ENCODE measurements at regions not wholly inside any gene's neighbourhood (a gene's known extent, or its start where the extent isn't known, plus 50 kb on each side); places are given as distances from the start of the nearest gene placed in this dataset.
"Not testable (repeated sequence)": the region's sequence is repeated elsewhere in the genome, so short reads cannot be mapped to it uniquely, and the experiment has no call there.

DNA sequence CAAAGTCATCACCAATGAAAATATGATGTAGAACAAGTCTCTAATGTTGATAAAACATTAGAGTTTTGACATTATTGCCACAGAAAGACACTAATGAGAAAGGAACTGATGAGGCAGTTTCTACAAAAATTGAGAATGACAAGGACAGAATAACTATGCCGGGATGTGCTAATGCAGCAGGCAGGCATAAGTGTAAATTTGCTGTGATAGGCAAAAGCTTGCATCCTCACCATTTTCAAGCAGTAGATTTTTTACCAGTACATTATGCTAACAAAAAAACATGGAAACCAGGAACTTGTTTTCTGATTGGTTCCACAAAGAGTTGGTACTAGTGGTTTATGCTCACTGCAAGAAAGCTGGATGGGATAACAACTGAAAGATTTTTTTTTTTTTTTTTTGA is 715.5 kb upstream of the LRRTM4 start:
- TF ChIP-seq, protein P1, sequence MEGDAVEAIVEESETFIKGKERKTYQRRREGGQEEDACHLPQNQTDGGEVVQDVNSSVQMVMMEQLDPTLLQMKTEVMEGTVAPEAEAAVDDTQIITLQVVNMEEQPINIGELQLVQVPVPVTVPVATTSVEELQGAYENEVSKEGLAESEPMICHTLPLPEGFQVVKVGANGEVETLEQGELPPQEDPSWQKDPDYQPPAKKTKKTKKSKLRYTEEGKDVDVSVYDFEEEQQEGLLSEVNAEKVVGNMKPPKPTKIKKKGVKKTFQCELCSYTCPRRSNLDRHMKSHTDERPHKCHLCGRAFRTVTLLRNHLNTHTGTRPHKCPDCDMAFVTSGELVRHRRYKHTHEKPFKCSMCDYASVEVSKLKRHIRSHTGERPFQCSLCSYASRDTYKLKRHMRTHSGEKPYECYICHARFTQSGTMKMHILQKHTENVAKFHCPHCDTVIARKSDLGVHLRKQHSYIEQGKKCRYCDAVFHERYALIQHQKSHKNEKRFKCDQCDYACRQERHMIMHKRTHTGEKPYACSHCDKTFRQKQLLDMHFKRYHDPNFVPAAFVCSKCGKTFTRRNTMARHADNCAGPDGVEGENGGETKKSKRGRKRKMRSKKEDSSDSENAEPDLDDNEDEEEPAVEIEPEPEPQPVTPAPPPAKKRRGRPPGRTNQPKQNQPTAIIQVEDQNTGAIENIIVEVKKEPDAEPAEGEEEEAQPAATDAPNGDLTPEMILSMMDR (IDR thresholded peaks at IDR 0.05; ENCODE audit: poor library complexity, severe bottlenecking): no peak
- DNase-seq (ENCODE audit: low spot score): no peak
- H3K36me3 ChIP-seq (ENCODE audit: low read depth): no peaks in the 10 kb centered on the region

DNA sequence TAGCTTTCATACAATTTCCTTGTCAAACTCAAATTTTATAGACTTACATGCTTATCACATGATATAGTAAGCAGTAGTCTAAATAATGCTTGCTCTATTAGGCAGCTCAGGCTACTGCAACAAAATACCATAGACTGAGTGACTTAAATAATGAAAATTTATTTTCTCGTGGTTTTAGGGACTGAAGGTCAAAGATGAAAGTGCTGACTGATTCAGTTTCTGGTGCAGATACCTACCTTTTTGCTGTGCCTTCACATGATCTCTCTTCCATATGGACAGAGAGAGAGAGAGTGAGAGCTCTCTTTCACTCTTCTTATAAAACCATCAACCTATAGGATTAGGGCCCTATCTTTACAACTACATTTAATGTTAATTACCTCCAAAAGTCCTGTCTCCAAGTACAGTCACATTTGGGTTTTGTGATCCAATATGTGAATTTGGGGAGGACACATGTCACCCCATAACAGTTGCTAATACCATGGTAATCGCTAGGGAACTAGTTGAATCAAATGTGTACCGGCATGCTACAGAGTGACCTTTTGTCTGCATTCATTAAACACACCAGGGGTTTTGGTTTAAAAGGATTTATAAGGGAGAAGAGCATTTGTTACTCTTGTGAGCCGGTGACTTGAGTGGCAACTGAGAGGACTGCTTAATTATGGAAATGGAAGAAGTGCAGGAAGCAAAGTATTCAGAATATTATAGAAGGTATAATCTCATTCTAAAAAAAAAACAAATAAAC is 723.4 kb upstream of the LRRTM4 start:
- TF ChIP-seq, protein P1 (IDR thresholded peaks at IDR 0.05; ENCODE audit: poor library complexity, severe bottlenecking): no peak
- Histone ChIP-seq H3K4me1 (ENCODE audit: insufficient read depth, poor library complexity, severe bottlenecking) (no peaks in the 10 kb centered on the region), H3K9me3 (ENCODE audit: severe bottlenecking) (no peaks in the 10 kb centered on the region), H3K4me3 (ENCODE audit: severe bottlenecking) (no peak overlapping the region), H3K27ac (ENCODE audit: poor library complexity, severe bottlenecking) (no peak overlapping the region), H3K36me3 (ENCODE audit: low read depth) (no peaks in the 10 kb centered on the region), H3K27me3 (ENCODE audit: insufficient read depth, poor library complexity, severe bottlenecking) (no peaks in the 10 kb centered on the region)
- no peak for DNase-seq (ENCODE audit: low spot score)
- ATAC-seq (ENCODE audit: low read depth): no peak

More for the DNA sequence above, 715.5 kb upstream of the LRRTM4 start:
- Histone ChIP-seq H3K4me3 (ENCODE audit: severe bottlenecking) (no peak overlapping the region), H3K9me3 (ENCODE audit: severe bottlenecking) (no peaks in the 10 kb centered on the region), H3K27me3 (ENCODE audit: insufficient read depth, poor library complexity, severe bottlenecking) (no peaks in the 10 kb centered on the region), H3K27ac (ENCODE audit: poor library complexity, severe bottlenecking) (no peak overlapping the region), H3K4me1 (ENCODE audit: insufficient read depth, poor library complexity, severe bottlenecking) (no peaks in the 10 kb centered on the region)
- no peak for ATAC-seq (ENCODE audit: low read depth)

DNA sequence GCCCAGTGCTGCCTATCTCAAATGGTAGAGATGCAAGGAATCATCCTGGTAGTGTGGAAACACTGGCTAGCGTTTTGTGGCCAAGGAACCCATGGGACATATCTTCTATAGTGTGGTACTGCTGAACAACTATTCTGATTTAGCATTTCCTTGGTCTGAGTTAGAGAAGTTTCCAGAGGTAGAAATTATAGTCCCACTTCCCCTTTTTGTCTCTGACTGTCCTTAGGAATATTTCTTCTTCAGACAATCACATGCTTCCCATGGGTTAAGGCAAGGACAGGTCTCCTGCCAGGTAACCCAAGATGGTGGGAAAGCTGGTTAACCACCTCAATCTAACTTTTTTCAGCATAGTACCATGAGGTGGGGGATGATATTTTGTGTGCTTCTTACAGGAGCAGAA is 729.5 kb upstream of the LRRTM4 start:
- Histone ChIP-seq H3K36me3 (ENCODE audit: low read depth) (no peaks in the 10 kb centered on the region), H3K27ac (ENCODE audit: poor library complexity, severe bottlenecking) (no peak overlapping the region), H3K4me1 (ENCODE audit: insufficient read depth, poor library complexity, severe bottlenecking) (no peaks in the 10 kb centered on the region), H3K9me3 (ENCODE audit: severe bottlenecking) (no peaks in the 10 kb centered on the region), H3K4me3 (ENCODE audit: severe bottlenecking) (no peak overlapping the region), H3K27me3 (ENCODE audit: insufficient read depth, poor library complexity, severe bottlenecking) (peaks cover 8% of the 10 kb centered on the region)
- no peak for ATAC-seq (ENCODE audit: low read depth)
- TF ChIP-seq, protein P1 (IDR thresholded peaks at IDR 0.05; ENCODE audit: poor library complexity, severe bottlenecking): no peak
- no peak for DNase-seq (ENCODE audit: low spot score)

DNA sequence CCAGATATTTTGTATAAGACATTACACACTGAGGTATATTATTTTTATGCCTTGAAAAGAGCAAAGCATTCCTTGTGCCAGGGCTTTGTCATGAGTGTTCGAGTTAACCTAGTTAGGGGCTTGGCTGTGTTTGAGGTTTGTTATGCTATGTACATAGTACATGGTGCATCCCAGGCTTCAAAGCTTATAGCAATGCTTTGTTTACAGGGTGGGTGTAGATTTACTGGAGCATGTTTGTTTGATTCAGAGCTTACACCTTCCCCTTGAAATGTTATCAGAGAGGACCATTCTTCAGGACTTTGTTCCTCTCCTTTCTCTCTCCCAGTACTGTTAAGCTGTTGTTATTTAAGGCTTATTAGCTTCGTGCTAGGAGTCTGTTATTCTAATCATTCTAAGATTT is 738.7 kb upstream of the LRRTM4 start:
- Histone ChIP-seq H3K27ac (ENCODE audit: poor library complexity, severe bottlenecking) (no peak overlapping the region), H3K4me1 (ENCODE audit: insufficient read depth, poor library complexity, severe bottlenecking) (no peaks in the 10 kb centered on the region), H3K27me3 (ENCODE audit: insufficient read depth, poor library complexity, severe bottlenecking) (peaks cover 7% of the 10 kb centered on the region), H3K9me3 (ENCODE audit: severe bottlenecking) (no peaks in the 10 kb centered on the region), H3K36me3 (ENCODE audit: low read depth) (no peaks in the 10 kb centered on the region), H3K4me3 (ENCODE audit: severe bottlenecking) (no peak overlapping the region)
- TF ChIP-seq, protein P1 (IDR thresholded peaks at IDR 0.05; ENCODE audit: poor library complexity, severe bottlenecking): no peak
- ATAC-seq (ENCODE audit: low read depth) (no peak), DNase-seq (ENCODE audit: low spot score) (no peak)

DNA sequence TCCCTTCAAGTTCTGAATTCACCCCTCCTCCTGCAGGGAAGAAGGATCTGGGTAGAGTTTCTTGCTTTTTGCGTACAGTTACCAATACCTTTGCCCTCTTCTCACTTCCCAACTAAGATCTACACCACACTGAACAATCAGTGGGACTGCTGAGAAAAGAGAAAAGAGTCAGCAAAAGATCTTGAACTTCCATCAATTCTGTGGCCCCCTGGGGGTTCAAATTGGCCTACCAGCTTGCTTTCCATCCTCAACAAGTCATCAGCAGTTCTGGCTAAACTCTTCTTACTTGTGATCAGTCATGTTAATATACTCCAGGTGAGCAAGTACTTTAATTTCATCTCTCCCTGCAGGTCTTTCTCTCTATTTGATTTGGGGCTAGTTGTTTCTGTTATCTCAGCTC is 739.3 kb upstream of the LRRTM4 start:
- TF ChIP-seq, protein P1 (IDR thresholded peaks at IDR 0.05; ENCODE audit: poor library complexity, severe bottlenecking): no peak
- DNase-seq (ENCODE audit: low spot score): no peak
- Histone ChIP-seq H3K27me3 (ENCODE audit: insufficient read depth, poor library complexity, severe bottlenecking) (peaks cover 5% of the 10 kb centered on the region), H3K36me3 (ENCODE audit: low read depth) (no peaks in the 10 kb centered on the region), H3K9me3 (ENCODE audit: severe bottlenecking) (no peaks in the 10 kb centered on the region), H3K27ac (ENCODE audit: poor library complexity, severe bottlenecking) (no peak overlapping the region), H3K4me1 (ENCODE audit: insufficient read depth, poor library complexity, severe bottlenecking) (no peaks in the 10 kb centered on the region), H3K4me3 (ENCODE audit: severe bottlenecking) (no peak overlapping the region)
- no peak for ATAC-seq (ENCODE audit: low read depth)

DNA sequence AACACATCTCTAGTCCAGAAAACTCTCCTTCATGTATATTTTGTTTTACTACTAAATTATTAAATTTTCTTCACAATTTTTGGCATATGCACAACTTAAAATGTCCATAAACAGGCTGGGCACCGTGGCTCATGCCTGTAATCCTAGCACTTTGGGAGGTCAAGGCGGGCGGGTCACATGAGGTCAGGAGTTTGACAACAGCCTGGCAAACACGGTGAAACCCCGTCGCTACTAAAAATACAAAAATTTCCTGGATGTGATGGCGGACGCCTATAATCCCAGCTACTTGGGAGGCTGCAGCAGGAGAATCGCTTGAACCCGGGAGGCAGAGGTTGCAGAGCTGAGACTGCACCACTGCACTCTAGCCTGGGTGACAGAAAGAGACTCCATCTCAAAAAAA is 739.9 kb upstream of the LRRTM4 start:
- not testable (repeated sequence) for H3K27me3 ChIP-seq (ENCODE audit: insufficient read depth, poor library complexity, severe bottlenecking); H3K4me3 ChIP-seq (ENCODE audit: severe bottlenecking); DNase-seq (ENCODE audit: low spot score); H3K36me3 ChIP-seq (ENCODE audit: low read depth); ATAC-seq (ENCODE audit: low read depth); H3K27ac ChIP-seq (ENCODE audit: poor library complexity, severe bottlenecking); H3K4me1 ChIP-seq (ENCODE audit: insufficient read depth, poor library complexity, severe bottlenecking); H3K9me3 ChIP-seq (ENCODE audit: severe bottlenecking)
